MM.1S (cell line): ENCODE measurements at regions not wholly inside any gene's neighbourhood (a gene's known extent, or its start where the extent isn't known, plus 50 kb on each side); places are given as distances from the start of the nearest gene placed in this dataset.
A peak's percentile ranks its signal among the peaks of the same experiment; 100 is the strongest.

Experiments
- CTCF ChIP-seq: fragments of 300-600 bp; sonication (generic); IDR thresholded peaks from 2 replicates; pipeline ENCODE4 v1.5.1; 2016; ENCODE audit warnings: antibody characterized with exemption, low read length, mixed read lengths
- EZH2 ChIP-seq: fragments of 300-600 bp; sonication (generic); optimal IDR thresholded peaks from 2 replicates; pipeline ENCODE3; 2017; ENCODE audit warnings: low read depth, mild to moderate bottlenecking, antibody characterized with exemption, low read length, mixed read lengths
- EZH2phosphoT487 ChIP-seq: fragments of 300-600 bp; sonication (generic); IDR thresholded peaks from 2 replicates; pipeline ENCODE4 v1.6.1; 2018; ENCODE audit warnings: antibody characterized with exemption, low read length

GRCh38 chr18:6543330-6543908 is 128.7 kb upstream of the L3MBTL4 start:
- TF ChIP-seq CTCF = peak; percentile 52
- no peak for TF ChIP-seq EZH2phosphoT487
- no peak for TF ChIP-seq EZH2
